ENCODE measurements at regions not wholly inside any gene's neighbourhood (a gene's known extent, or its start where the extent isn't known, plus 50 kb on each side); places are given as distances from the start of the nearest gene placed in this dataset.
A peak's percentile ranks its signal among the peaks of the same experiment; 100 is the strongest.
"Not testable (repeated sequence)": the region's sequence is repeated elsewhere in the genome, so short reads cannot be mapped to it uniquely, and the experiment has no call there.

GRCh38 chr4:123638834-123639233 lies 242.2 kb downstream of the SPRY1 start:
- no peak for DNase-seq (ENCODE audit: low read depth, low spot score)

GRCh38 chr4:123640271-123640670 lies 243.7 kb downstream of the SPRY1 start:
- DNase-seq (ENCODE audit: low read depth, low spot score) = no peak

- no peak for DNase-seq (ENCODE audit: low read depth, low spot score)
Measured at GRCh38 chr4:123640824-123641223, 244.2 kb downstream of the SPRY1 start.

- no peak for DNase-seq (ENCODE audit: low read depth, low spot score)
Measured at GRCh38 chr4:123643691-123644090, 247.1 kb downstream of the SPRY1 start.

GRCh38 chr4:123649250-123649644 lies 252.7 kb downstream of the SPRY1 start:
- DNase-seq (ENCODE audit: low read depth, low spot score) = no peak

- DNase-seq (ENCODE audit: low read depth, low spot score) = peak; percentile 75
Measured at GRCh38 chr4:123649645-123650391, 253.2 kb downstream of the SPRY1 start.

GRCh38 chr4:123651066-123651465 lies 254.5 kb downstream of the SPRY1 start:
- DNase-seq (ENCODE audit: low read depth, low spot score) = peak; percentile 2

GRCh38 chr4:123651536-123652180 lies 255.1 kb downstream of the SPRY1 start:
- DNase-seq (ENCODE audit: low read depth, low spot score) = no peak

- no peak for DNase-seq (ENCODE audit: low read depth, low spot score)
Measured at GRCh38 chr4:123652476-123652875, 255.9 kb downstream of the SPRY1 start.

- DNase-seq (ENCODE audit: low read depth, low spot score) = no peak
Measured at GRCh38 chr4:123653236-123653635, 256.6 kb downstream of the SPRY1 start.

GRCh38 chr4:123656746-123657294 lies 260.2 kb downstream of the SPRY1 start:
- DNase-seq (ENCODE audit: low read depth, low spot score) = not testable (repeated sequence)

- not testable (repeated sequence) for DNase-seq (ENCODE audit: low read depth, low spot score)
Measured at GRCh38 chr4:123657606-123658005, 261.0 kb downstream of the SPRY1 start.

- no peak for DNase-seq (ENCODE audit: low read depth, low spot score)
Measured at GRCh38 chr4:123659262-123659661, 262.7 kb downstream of the SPRY1 start.

- DNase-seq (ENCODE audit: low read depth, low spot score) = peak; percentile 24
Measured at GRCh38 chr4:123659730-123660129, 263.1 kb downstream of the SPRY1 start.

GRCh38 chr4:123661080-123661737 lies 264.6 kb downstream of the SPRY1 start:
- DNase-seq (ENCODE audit: low read depth, low spot score) = peak; percentile 20

- DNase-seq (ENCODE audit: low read depth, low spot score) = no peak
Measured at GRCh38 chr4:123662827-123663226, 266.2 kb downstream of the SPRY1 start.

GRCh38 chr4:123666486-123666885 lies 269.9 kb downstream of the SPRY1 start:
- DNase-seq (ENCODE audit: low read depth, low spot score) = no peak

- DNase-seq (ENCODE audit: low read depth, low spot score) = no peak
Measured at GRCh38 chr4:123667496-123667895, 270.9 kb downstream of the SPRY1 start.

- DNase-seq (ENCODE audit: low read depth, low spot score) = no peak
Measured at GRCh38 chr4:123667991-123668390, 271.4 kb downstream of the SPRY1 start.

GRCh38 chr4:123671636-123672404 lies 275.2 kb downstream of the SPRY1 start:
- no peak for DNase-seq (ENCODE audit: low read depth, low spot score)

GRCh38 chr4:123672987-123673386 lies 276.4 kb downstream of the SPRY1 start:
- no peak for DNase-seq (ENCODE audit: low read depth, low spot score)

- no peak for DNase-seq (ENCODE audit: low read depth, low spot score)
Measured at GRCh38 chr4:123673971-123674370, 277.4 kb downstream of the SPRY1 start.
